Right atrium auricular region (tissue), 2 donors: ENCODE measurements at regions not wholly inside any gene's neighbourhood (a gene's known extent, or its start where the extent isn't known, plus 50 kb on each side); places are given as distances from the start of the nearest gene placed in this dataset.
"Not testable (repeated sequence)": the region's sequence is repeated elsewhere in the genome, so short reads cannot be mapped to it uniquely, and the experiment has no call there.

Source experiments
- DNase-seq: peaks from one replicate; pipeline ENCODE4 v3.0.0-alpha.2; 2019; ENCODE audit warnings: low spot score
- H3K27ac ChIP-seq, 2 donors: fragments of 200-600 bp; sonication (generic); 1 replicate in 1 of 2; 2 replicates in 1 of 2; pipeline ENCODE4 v1.5.1; 2016 to 2019
- H3K27me3 ChIP-seq, 2 donors: fragments of 200-600 bp; sonication (generic); one replicate each; pipeline versions ENCODE4 v1.5.1 to v1.6.0; 2017 to 2019
- H3K36me3 ChIP-seq: fragments of 200-600 bp; sonication (generic); one replicate; pipeline ENCODE4 v1.5.1; 2016
- H3K4me1 ChIP-seq, 2 donors: fragments of 200-600 bp; sonication (generic); one replicate each; pipeline versions ENCODE4 v1.5.1 to v1.6.0; 2017 to 2019
- H3K4me3 ChIP-seq, 2 donors: fragments of 200-600 bp; sonication (generic); 1 replicate in 1 of 2; 2 replicates in 1 of 2; pipeline ENCODE4 v1.5.1; 2017 to 2019; ENCODE audit warnings: mild to moderate bottlenecking in 1 of 2, moderate library complexity in 1 of 2
- H3K9me3 ChIP-seq, 2 donors: fragments of 200-600 bp; sonication (generic); one replicate each; pipeline ENCODE4 v1.5.1; 2019
- CTCF ChIP-seq, 2 donors: fragments of 200-600 bp; sonication (generic); IDR thresholded peaks; one replicate each; pipeline ENCODE4 v1.5.1; 2019; ENCODE audit warnings: antibody characterized with exemption in 2 of 2

GRCh38 chr2:52597346-52597745 lies 1170.3 kb upstream of the CHAC2 start:
- no peak for TF ChIP-seq CTCF (IDR thresholded peaks at IDR 0.05)
- H3K36me3 ChIP-seq: no peaks in the 10 kb centered on the region
- H3K27me3 ChIP-seq: no peaks in the 10 kb centered on the region
- no peaks in the 10 kb centered on the region for H3K4me1 ChIP-seq
- H3K4me3 ChIP-seq: no peak overlapping the region
- no peak for DNase-seq
- no peak overlapping the region for H3K27ac ChIP-seq
- H3K9me3 ChIP-seq: no peaks in the 10 kb centered on the region

DNA sequence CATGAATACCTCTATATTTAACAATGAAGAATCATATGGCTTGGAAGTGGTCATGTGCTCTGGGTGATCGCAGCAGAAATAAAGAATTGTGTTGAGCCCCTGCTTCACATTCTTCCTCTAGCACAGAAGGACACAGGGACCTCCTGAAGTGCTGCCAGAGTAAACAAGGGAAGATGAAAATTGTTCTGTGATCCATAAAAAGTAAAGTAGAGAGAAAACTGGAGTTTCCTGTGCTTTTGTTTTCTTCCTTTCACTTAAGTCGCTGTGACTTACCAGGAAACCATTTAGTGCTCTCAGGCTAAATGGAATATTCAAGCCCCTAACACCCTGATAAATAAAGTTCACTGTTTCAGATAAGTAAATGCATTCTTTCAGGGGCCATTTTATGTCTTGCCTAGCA lies 1173.6 kb upstream of the CHAC2 start:
- no peaks in the 10 kb centered on the region for H3K27me3 ChIP-seq

DNA sequence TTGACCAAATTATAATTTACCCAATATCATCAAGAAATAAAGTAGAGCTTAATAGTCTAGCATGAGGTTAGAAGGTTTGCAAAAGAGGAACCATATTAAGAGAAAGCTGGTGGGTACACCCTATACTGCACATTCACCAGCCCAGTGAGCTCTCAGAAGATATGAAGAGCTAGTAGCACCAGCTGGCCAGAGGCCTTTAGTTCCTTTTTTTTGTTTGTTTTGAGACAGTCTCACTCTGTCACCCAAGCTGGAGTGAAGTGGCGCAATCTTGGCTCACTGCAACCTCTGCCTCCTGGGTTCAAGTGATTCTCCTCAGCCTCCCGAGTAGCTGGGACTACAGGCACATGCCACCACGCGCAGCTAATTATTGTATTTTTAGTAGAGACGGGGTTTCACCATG lies 1183.5 kb upstream of the CHAC2 start:
- not testable (repeated sequence) for H3K27me3 ChIP-seq, H3K4me3 ChIP-seq, H3K36me3 ChIP-seq, H3K4me1 ChIP-seq, H3K9me3 ChIP-seq, DNase-seq, H3K27ac ChIP-seq

More for the DNA sequence above, 1173.6 kb upstream of the CHAC2 start:
- TF ChIP-seq CTCF (IDR thresholded peaks at IDR 0.05): no peak
- Histone ChIP-seq H3K36me3 (no peaks in the 10 kb centered on the region), H3K27ac (no peak overlapping the region), H3K4me3 (no peak overlapping the region), H3K4me1 (no peaks in the 10 kb centered on the region), H3K9me3 (no peaks in the 10 kb centered on the region)
- DNase-seq: no peak

- Histone ChIP-seq H3K27ac (no peak overlapping the region), H3K4me1 (no peaks in the 10 kb centered on the region), H3K36me3 (no peaks in the 10 kb centered on the region), H3K4me3 (no peak overlapping the region), H3K9me3 (no peaks in the 10 kb centered on the region), H3K27me3 (no peaks in the 10 kb centered on the region)
- no peak for DNase-seq
- no peak for TF ChIP-seq CTCF (IDR thresholded peaks at IDR 0.05)
Measured at GRCh38 chr2:52572469-52572894, 1195.1 kb upstream of the CHAC2 start.

DNA sequence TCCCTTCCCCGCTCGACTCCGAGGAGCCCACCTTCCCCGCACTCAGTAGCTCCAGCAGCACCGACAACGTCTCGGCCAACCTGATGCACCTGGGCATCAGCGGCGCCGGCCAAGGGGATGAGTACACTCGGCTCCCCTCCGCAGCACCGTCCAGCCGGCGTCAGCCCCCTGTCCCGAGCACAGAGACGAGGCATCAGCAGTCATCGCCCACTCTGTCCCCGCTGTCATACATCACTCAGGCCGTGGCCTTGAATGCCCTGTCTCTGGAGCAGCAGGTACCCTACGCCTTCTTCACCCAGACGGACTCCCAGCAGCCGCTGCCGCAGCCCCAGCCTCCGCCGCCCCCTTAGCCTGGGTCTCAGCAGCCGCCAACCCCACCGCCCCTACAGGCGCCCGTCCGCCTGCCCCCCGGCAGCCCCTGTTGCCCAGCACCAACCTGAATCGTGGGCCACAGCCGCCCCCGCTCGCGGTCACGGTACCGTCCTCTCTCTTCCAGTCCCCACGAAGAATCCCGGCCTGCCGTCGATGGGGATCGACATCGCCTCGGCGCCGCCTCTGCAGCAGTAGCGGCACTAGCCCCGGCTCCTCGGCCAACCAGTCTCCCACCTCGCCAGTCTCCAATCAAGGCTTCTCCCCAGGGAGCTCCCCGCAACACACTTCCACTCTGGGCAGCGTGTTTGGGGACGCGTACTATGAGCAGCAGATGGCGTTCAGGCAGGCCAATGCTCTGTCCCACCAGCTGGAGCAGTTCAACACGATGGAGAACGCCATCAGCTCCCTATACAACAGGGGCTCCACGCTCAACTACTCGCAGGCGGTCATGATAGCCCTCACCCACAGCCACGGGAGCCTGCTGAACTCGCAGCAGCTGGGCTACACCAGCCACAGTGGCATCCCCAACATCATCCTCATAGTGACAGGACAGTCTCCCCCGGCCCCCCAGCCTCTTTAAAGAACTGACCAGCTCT lies 1195.9 kb upstream of the CHAC2 start:
- no peaks in the 10 kb centered on the region for H3K36me3 ChIP-seq
- no peak for TF ChIP-seq CTCF (IDR thresholded peaks at IDR 0.05)
- no peaks in the 10 kb centered on the region for H3K9me3 ChIP-seq
- no peak overlapping the region for H3K27ac ChIP-seq
- no peak overlapping the region for H3K4me3 ChIP-seq
- no peaks in the 10 kb centered on the region for H3K27me3 ChIP-seq
- DNase-seq: no peak
- H3K4me1 ChIP-seq: no peaks in the 10 kb centered on the region

GRCh38 chr2:52570716-52571115 lies 1196.9 kb upstream of the CHAC2 start:
- Histone ChIP-seq H3K27ac (no peak overlapping the region), H3K4me3 (no peak overlapping the region), H3K4me1 (no peaks in the 10 kb centered on the region), H3K9me3 (no peaks in the 10 kb centered on the region), H3K27me3 (no peaks in the 10 kb centered on the region), H3K36me3 (no peaks in the 10 kb centered on the region)
- no peak for TF ChIP-seq CTCF (IDR thresholded peaks at IDR 0.05)
- DNase-seq: no peak
